Endothelial cell (in vitro differentiated cells): ENCODE measurements at regions not wholly inside any gene's neighbourhood (a gene's known extent, or its start where the extent isn't known, plus 50 kb on each side); places are given as distances from the start of the nearest gene placed in this dataset.

Source experiments
- DNase-seq: peaks from one replicate; pipeline ENCODE4 v3.0.0; 2021; ENCODE audit warnings: low spot score
- H3K27ac Mint-ChIP-seq: one replicate; pipeline ENCODE4 v1.8.0; 2021; ENCODE audit warnings: mixed read lengths, inconsistent platforms; ENCODE audit not compliant: unreplicated experiment
- H3K27me3 Mint-ChIP-seq: one replicate; pipeline ENCODE4 v1.8.0; 2021; ENCODE audit warnings: mild to moderate bottlenecking, moderate library complexity, mixed read lengths, inconsistent platforms; ENCODE audit not compliant: unreplicated experiment
- H3K36me3 Mint-ChIP-seq: one replicate; pipeline ENCODE4 v1.8.0; 2021; ENCODE audit warnings: mild to moderate bottlenecking, low read depth, mixed read lengths, inconsistent platforms; ENCODE audit not compliant: unreplicated experiment
- H3K4me1 Mint-ChIP-seq: one replicate; pipeline ENCODE4 v1.8.0; 2021; ENCODE audit warnings: mild to moderate bottlenecking, mixed read lengths, inconsistent platforms; ENCODE audit not compliant: unreplicated experiment
- H3K4me3 Mint-ChIP-seq: one replicate; pipeline ENCODE4 v1.8.0; 2021; ENCODE audit warnings: mild to moderate bottlenecking, mixed read lengths, inconsistent platforms; ENCODE audit not compliant: unreplicated experiment
- H3K9me3 Mint-ChIP-seq: one replicate; pipeline ENCODE4 v1.8.0; 2021; ENCODE audit warnings: mixed read lengths, inconsistent platforms; ENCODE audit not compliant: unreplicated experiment
- CTCF ChIP-seq: fragments of 200-600 bp; sonication (generic); IDR thresholded peaks from one replicate; pipeline ENCODE4 v1.5.0; 2021; ENCODE audit warnings: antibody characterized with exemption; ENCODE audit not compliant: unreplicated experiment

- H3K27ac Mint-ChIP-seq, result no peak overlapping the region
- H3K4me3 Mint-ChIP-seq, result no peak overlapping the region
- no peaks in the 10 kb centered on the region for H3K9me3 Mint-ChIP-seq
- TF ChIP-seq CTCF, result no peak
- H3K36me3 Mint-ChIP-seq, result no peaks in the 10 kb centered on the region
- no peak for DNase-seq
- H3K27me3 Mint-ChIP-seq, result peaks cover 8% of the 10 kb centered on the region
- H3K4me1 Mint-ChIP-seq, result no peaks in the 10 kb centered on the region
Measured at GRCh38 chr7:47186316-47186715, 395.6 kb downstream of the TNS3 start.

- no peak for DNase-seq
- H3K27ac Mint-ChIP-seq, result no peak overlapping the region
- H3K4me3 Mint-ChIP-seq, result no peak overlapping the region
- H3K27me3 Mint-ChIP-seq, result peaks cover 8% of the 10 kb centered on the region
- no peaks in the 10 kb centered on the region for H3K4me1 Mint-ChIP-seq
- H3K9me3 Mint-ChIP-seq, result no peaks in the 10 kb centered on the region
- no peak for TF ChIP-seq CTCF
- no peaks in the 10 kb centered on the region for H3K36me3 Mint-ChIP-seq
Measured at GRCh38 chr7:47185839-47186238, 396.1 kb downstream of the TNS3 start.

- no peak for DNase-seq
- Mint-ChIP-seq H3K27ac (no peak overlapping the region), H3K9me3 (no peaks in the 10 kb centered on the region), H3K27me3 (peaks cover 8% of the 10 kb centered on the region), H3K4me3 (no peak overlapping the region), H3K4me1 (peaks cover 3% of the 10 kb centered on the region), H3K36me3 (no peaks in the 10 kb centered on the region)
- TF ChIP-seq CTCF, result no peak
Measured at GRCh38 chr7:47185170-47185569, 396.7 kb downstream of the TNS3 start.

- H3K4me3 Mint-ChIP-seq, result no peak overlapping the region
- H3K27me3 Mint-ChIP-seq, result peaks cover 8% of the 10 kb centered on the region
- no peaks in the 10 kb centered on the region for H3K9me3 Mint-ChIP-seq
- no peak for DNase-seq
- H3K36me3 Mint-ChIP-seq, result no peaks in the 10 kb centered on the region
- no peak for TF ChIP-seq CTCF
- no peak overlapping the region for H3K27ac Mint-ChIP-seq
- H3K4me1 Mint-ChIP-seq, result peaks cover 3% of the 10 kb centered on the region
Measured at GRCh38 chr7:47183862-47184590, 397.9 kb downstream of the TNS3 start.

- no peak for TF ChIP-seq CTCF
- H3K4me1 Mint-ChIP-seq, result peaks cover 3% of the 10 kb centered on the region
- no peaks in the 10 kb centered on the region for H3K36me3 Mint-ChIP-seq
- no peak for DNase-seq
- peaks cover 10% of the 10 kb centered on the region for H3K27me3 Mint-ChIP-seq
- H3K9me3 Mint-ChIP-seq, result no peaks in the 10 kb centered on the region
- no peak overlapping the region for H3K27ac Mint-ChIP-seq
- no peak overlapping the region for H3K4me3 Mint-ChIP-seq
Measured at GRCh38 chr7:47181746-47182361, 400.1 kb downstream of the TNS3 start.
